Gastroesophageal sphincter (tissue), 4 donors: ENCODE measurements at regions not wholly inside any gene's neighbourhood (a gene's known extent, or its start where the extent isn't known, plus 50 kb on each side); places are given as distances from the start of the nearest gene placed in this dataset.

Experiments used
- ATAC-seq: fragments of 150-250 bp; one replicate; pipeline ENCODE4 v1.9.1; 2016; ENCODE audit warnings: mild to moderate bottlenecking, moderate library complexity
- H3K27ac ChIP-seq, 4 donors: fragments of 200-600 bp; sonication (generic) in 3 of 4; 1 replicate in 3 of 4; 2 replicates in 1 of 4; pipeline ENCODE4 v1.5.1; 2016 to 2019
- H3K27me3 ChIP-seq: fragments of 200-600 bp; sonication (generic); one replicate; pipeline ENCODE4 v1.5.1; 2019
- H3K36me3 ChIP-seq, 2 donors: fragments of 200-600 bp; sonication (generic); one replicate each; pipeline ENCODE4 v1.5.1; 2019; ENCODE audit warnings: control low read depth in 1 of 2
- H3K4me1 ChIP-seq, 3 donors: fragments of 200-600 bp; sonication (generic); 1 replicate in 2 of 3; 2 replicates in 1 of 3; pipeline ENCODE4 v1.5.1; 2016 to 2019; ENCODE audit warnings: control low read depth in 2 of 3
- H3K4me3 ChIP-seq, 2 donors: fragments of 200-600 bp; sonication (generic); one replicate each; pipeline ENCODE4 v1.5.1; 2019; ENCODE audit warnings: mild to moderate bottlenecking in 1 of 2, moderate library complexity in 1 of 2
- H3K9me3 ChIP-seq, 3 donors: fragments of 200-600 bp; sonication (generic); one replicate each; pipeline ENCODE4 v1.5.1; 2017 to 2019; ENCODE audit warnings: control low read depth in 2 of 3
- CTCF ChIP-seq, 4 experiments: fragments of 200-600 bp in 2 of 4; fragments of 450-650 bp in 2 of 4; sonication (generic) in 1 of 4; IDR thresholded peaks; one replicate each; pipeline ENCODE4 v1.5.1; 2017 to 2019; ENCODE audit warnings: antibody characterized with exemption in 4 of 4, mild to moderate bottlenecking in 2 of 4, moderate library complexity in 2 of 4
- EP300 ChIP-seq: sonication (generic); formaldehyde crosslinking; IDR thresholded peaks from one replicate; pipeline ENCODE4 v1.6.1; 2017; ENCODE audit warnings: antibody characterized with exemption, mild to moderate bottlenecking
- POLR2A ChIP-seq, 2 donors: fragments of 450-650 bp; IDR thresholded peaks; one replicate each; pipeline ENCODE4 v1.6.1; 2017; ENCODE audit warnings: antibody characterized with exemption in 2 of 2, mild to moderate bottlenecking in 2 of 2, moderate library complexity in 1 of 2
- POLR2AphosphoS5 ChIP-seq: sonication (generic); formaldehyde crosslinking; IDR thresholded peaks from one replicate; pipeline ENCODE4 v1.6.1; 2017; ENCODE audit warnings: antibody characterized with exemption
- WGBS, 2 donors: methylation state at CpG; one replicate each; pipeline ENCODE4 v1.1.5; 2018; ENCODE audit warnings: low coverage in 1 of 2; 5-methylcytosine and 5-hydroxymethylcytosine counted together

GRCh38 chr5:166497496-166498104 lies 1793.8 kb upstream of the WWC1 start:
- Histone ChIP-seq H3K9me3 (no peaks in the 10 kb centered on the region), H3K27ac (no peak overlapping the region), H3K36me3 (no peaks in the 10 kb centered on the region), H3K4me1 (no peaks in the 10 kb centered on the region), H3K27me3 (no peaks in the 10 kb centered on the region), H3K4me3 (no peak overlapping the region)
- ATAC-seq = no peak
- TF ChIP-seq CTCF (IDR thresholded peaks at IDR 0.05) (no peak), POLR2A (IDR thresholded peaks at IDR 0.05) (no peak), POLR2AphosphoS5 (no peak), EP300 (no peak)
- WGBS, 2 donors = 55 to 64% methylated on average over 3 of the region's 3 CpGs

GRCh38 chr5:166499447-166500240 lies 1791.8 kb upstream of the WWC1 start:
- Histone ChIP-seq H3K4me1 (no peaks in the 10 kb centered on the region), H3K27me3 (no peaks in the 10 kb centered on the region), H3K36me3 (no peaks in the 10 kb centered on the region), H3K4me3 (no peak overlapping the region), H3K9me3 (no peaks in the 10 kb centered on the region), H3K27ac (no peak overlapping the region)
- no peak for ATAC-seq
- WGBS, 2 donors = 59 to 61% methylated on average over 2 to 3 of the region's 3 CpGs
- no peak for TF ChIP-seq POLR2A (IDR thresholded peaks at IDR 0.05)

GRCh38 chr5:166503506-166503905 lies 1787.9 kb upstream of the WWC1 start:
- TF ChIP-seq EP300 (no peak), POLR2A (IDR thresholded peaks at IDR 0.05) (no peak), CTCF (IDR thresholded peaks at IDR 0.05) (no peak), POLR2AphosphoS5 (no peak)
- Histone ChIP-seq H3K9me3 (no peaks in the 10 kb centered on the region), H3K27ac (no peak overlapping the region), H3K27me3 (no peaks in the 10 kb centered on the region), H3K4me1 (no peaks in the 10 kb centered on the region), H3K4me3 (no peak overlapping the region), H3K36me3 (no peaks in the 10 kb centered on the region)
- ATAC-seq = no peak
- WGBS, 2 donors = 62 to 88% methylated on average over 1 of the region's 1 CpG

- H3K9me3 ChIP-seq = no peaks in the 10 kb centered on the region
- WGBS, 2 donors = 87 to 91% methylated on average over 2 of the region's 2 CpGs
- H3K4me1 ChIP-seq = no peaks in the 10 kb centered on the region
- no peaks in the 10 kb centered on the region for H3K27me3 ChIP-seq
- no peaks in the 10 kb centered on the region for H3K36me3 ChIP-seq
- ATAC-seq = no peak
- H3K4me3 ChIP-seq = no peak overlapping the region
- TF ChIP-seq POLR2A (IDR thresholded peaks at IDR 0.05) (no peak), EP300 (no peak), POLR2AphosphoS5 (no peak)
- no peak overlapping the region for H3K27ac ChIP-seq
Observed at GRCh38 chr5:166505067-166505466, 1786.4 kb upstream of the WWC1 start.

GRCh38 chr5:166505544-166505943 lies 1785.9 kb upstream of the WWC1 start:
- H3K36me3 ChIP-seq = no peaks in the 10 kb centered on the region
- ATAC-seq = no peak
- TF ChIP-seq EP300 (no peak), POLR2AphosphoS5 (no peak), POLR2A (IDR thresholded peaks at IDR 0.05) (no peak), CTCF (IDR thresholded peaks at IDR 0.05) (no peak)
- no peaks in the 10 kb centered on the region for H3K4me1 ChIP-seq
- H3K27me3 ChIP-seq = no peaks in the 10 kb centered on the region
- no peaks in the 10 kb centered on the region for H3K9me3 ChIP-seq
- H3K27ac ChIP-seq = no peak overlapping the region
- H3K4me3 ChIP-seq = no peak overlapping the region
